HG02852 (cell line): ENCODE measurements at regions not wholly inside any gene's neighbourhood (a gene's known extent, or its start where the extent isn't known, plus 50 kb on each side); places are given as distances from the start of the nearest gene placed in this dataset.
"Not testable (repeated sequence)": the region's sequence is repeated elsewhere in the genome, so short reads cannot be mapped to it uniquely, and the experiment has no call there.

Experiments used
- ATAC-seq: cut with Tn5 transposase; IDR thresholded peaks from one replicate; pipeline ENCODE4 v1.9.1; 2021; ENCODE audit warnings: mild to moderate bottlenecking, moderate library complexity; ENCODE audit not compliant: unreplicated experiment

- ATAC-seq = no peak
These were observed 616.7 kb upstream of the PTBP2 start for GRCh38 chr1:96104906-96105305.

GRCh38 chr1:96116731-96117130 lies 604.9 kb upstream of the PTBP2 start:
- no peak for ATAC-seq

GRCh38 chr1:96130432-96130831 lies 591.2 kb upstream of the PTBP2 start:
- ATAC-seq = no peak

GRCh38 chr1:96144636-96145035 lies 576.9 kb upstream of the PTBP2 start:
- ATAC-seq = no peak

GRCh38 chr1:96145492-96145891 lies 576.1 kb upstream of the PTBP2 start:
- no peak for ATAC-seq

GRCh38 chr1:96152957-96153356 lies 568.6 kb upstream of the PTBP2 start:
- not testable (repeated sequence) for ATAC-seq

- no peak for ATAC-seq
These were observed 564.5 kb upstream of the PTBP2 start for GRCh38 chr1:96157101-96157500.

- ATAC-seq = no peak
These were observed 562.2 kb upstream of the PTBP2 start for GRCh38 chr1:96159379-96159778.

- ATAC-seq = no peak
These were observed 557.5 kb upstream of the PTBP2 start for GRCh38 chr1:96164053-96164452.

- ATAC-seq = no peak
These were observed 543.5 kb upstream of the PTBP2 start for GRCh38 chr1:96178053-96178452.

GRCh38 chr1:96183485-96183884 lies 538.1 kb upstream of the PTBP2 start:
- no peak for ATAC-seq

GRCh38 chr1:96183928-96184327 lies 537.7 kb upstream of the PTBP2 start:
- ATAC-seq = no peak

- ATAC-seq = no peak
These were observed 536.4 kb upstream of the PTBP2 start for GRCh38 chr1:96185181-96185580.

- ATAC-seq = no peak
These were observed 534.6 kb upstream of the PTBP2 start for GRCh38 chr1:96187020-96187419.

- ATAC-seq = no peak
These were observed 530.4 kb upstream of the PTBP2 start for GRCh38 chr1:96191165-96191564.

- no peak for ATAC-seq
These were observed 515.1 kb upstream of the PTBP2 start for GRCh38 chr1:96206451-96206850.

- ATAC-seq = no peak
These were observed 513.6 kb upstream of the PTBP2 start for GRCh38 chr1:96207936-96208335.

GRCh38 chr1:96208428-96208827 lies 513.2 kb upstream of the PTBP2 start:
- ATAC-seq = no peak

- no peak for ATAC-seq
These were observed 511.5 kb upstream of the PTBP2 start for GRCh38 chr1:96210054-96210453.

- ATAC-seq = no peak
These were observed 510.4 kb upstream of the PTBP2 start for GRCh38 chr1:96211202-96211601.

GRCh38 chr1:96214982-96215381 lies 506.6 kb upstream of the PTBP2 start:
- no peak for ATAC-seq

GRCh38 chr1:96220651-96221050 lies 500.9 kb upstream of the PTBP2 start:
- ATAC-seq = no peak

GRCh38 chr1:96222701-96223100 lies 498.9 kb upstream of the PTBP2 start:
- no peak for ATAC-seq

GRCh38 chr1:96224229-96224628 lies 497.4 kb upstream of the PTBP2 start:
- not testable (repeated sequence) for ATAC-seq
